IMR-90 (cell line): ENCODE measurements at regions not wholly inside any gene's neighbourhood (a gene's known extent, or its start where the extent isn't known, plus 50 kb on each side); places are given as distances from the start of the nearest gene placed in this dataset.

Experiments used
- ATAC-seq: fragments of 200-7000 bp; cut with Tn5 transposase; 2 replicates; pipeline ENCODE4 v1.9.1; 2020; ENCODE audit warnings: low read depth, mild to moderate bottlenecking, moderate library complexity
- BruUV-seq: library from RNA; stranded (reverse); fragments of 400-500 nt; replicated peaks from 2 replicates; lab custom pipeline; 2021; lab: Mats Ljungman, UMichigan
- CTCF ChIA-PET: fragments of 300-600 bp; formaldehyde crosslinking; extraction: SDS; loops from one replicate; lab custom pipeline; 2021; ENCODE audit warnings: antibody characterized with exemption; lab: Yijun Ruan, JAX
- POLR2A ChIA-PET: fragments of 300-600 bp; sonication (Branson Sonifier 250); formaldehyde crosslinking; loops from one replicate; lab custom pipeline; 2022; ENCODE audit warnings: antibody characterized with exemption; ENCODE audit not compliant: unreplicated experiment; lab: Charles Lee
- DNase-seq: peaks from one replicate; pipeline ENCODE4 v3.0.0; 2013
- H2AFZ ChIP-seq: replicated peaks from 2 replicates; pipeline ENCODE3; 2013; ENCODE audit warnings: low read length, mild to moderate bottlenecking; ENCODE audit not compliant: poor library complexity
- H2AK5ac ChIP-seq: 2 replicates; pipeline ENCODE4 v1.6.1; 2013; ENCODE audit warnings: low read depth, low read length, inconsistent platforms
- H2AK9ac ChIP-seq: replicated peaks from 2 replicates; pipeline ENCODE3; 2013; ENCODE audit warnings: mild to moderate bottlenecking, low read depth, low read length, moderate library complexity; ENCODE audit not compliant: poor library complexity
- H2BK120ac ChIP-seq: 2 replicates; pipeline ENCODE4 v1.6.1; 2013; ENCODE audit warnings: low read depth, low read length, inconsistent platforms
- H2BK15ac ChIP-seq: 3 replicates; pipeline ENCODE4 v1.6.1; 2013; ENCODE audit warnings: low read depth, low read length, inconsistent platforms
- H2BK20ac ChIP-seq: 2 replicates; pipeline ENCODE4 v1.6.1; 2013; ENCODE audit warnings: low read depth, mild to moderate bottlenecking, inconsistent platforms, low read length, moderate library complexity
- H2BK5ac ChIP-seq: 2 replicates; pipeline ENCODE4 v1.6.1; 2013; ENCODE audit warnings: mild to moderate bottlenecking, low read depth, low read length, inconsistent platforms; ENCODE audit not compliant: poor library complexity, severe bottlenecking
- H3K14ac ChIP-seq: replicated peaks from 2 replicates; pipeline ENCODE4 v1.6.1; 2013; ENCODE audit warnings: low read depth, low read length, inconsistent platforms
- H3K18ac ChIP-seq: 2 replicates; pipeline ENCODE4 v1.6.1; 2013; ENCODE audit warnings: low read depth, low read length, control low read depth
- H3K23ac ChIP-seq: 2 replicates; pipeline ENCODE4 v1.6.1; 2013; ENCODE audit warnings: low read depth, low read length, inconsistent platforms
- H3K27ac ChIP-seq: 2 replicates; pipeline ENCODE4 v1.5.1; 2013; ENCODE audit warnings: mild to moderate bottlenecking, control low read depth, low read length; ENCODE audit not compliant: insufficient read depth
- H3K27me3 ChIP-seq: 2 replicates; pipeline ENCODE4 v1.6.1; 2013; ENCODE audit warnings: low read length; ENCODE audit not compliant: control insufficient read depth, insufficient read depth
- H3K36me3 ChIP-seq: 2 replicates; pipeline ENCODE4 v1.6.1; 2013; ENCODE audit warnings: low read length, mixed read lengths; ENCODE audit not compliant: control insufficient read depth, insufficient read depth
- H3K4ac ChIP-seq: 2 replicates; pipeline ENCODE4 v1.6.1; 2013; ENCODE audit warnings: low read depth, low read length, inconsistent platforms
- H3K4me1 ChIP-seq: 2 replicates; pipeline ENCODE4 v1.6.1; 2013; ENCODE audit warnings: low read length, mixed read lengths; ENCODE audit not compliant: control insufficient read depth, insufficient read depth
- H3K4me2 ChIP-seq: 2 replicates; pipeline ENCODE4 v1.6.1; 2013; ENCODE audit warnings: low read depth, mild to moderate bottlenecking, control low read depth, low read length, moderate library complexity
- H3K4me3 ChIP-seq: 2 replicates; pipeline ENCODE4 v1.5.1; 2013; ENCODE audit warnings: low read depth, mild to moderate bottlenecking, control low read depth, low read length, moderate library complexity; ENCODE audit not compliant: insufficient read depth
- H3K56ac ChIP-seq: 2 replicates; pipeline ENCODE4 v1.6.1; 2013; ENCODE audit warnings: low read length, inconsistent platforms; ENCODE audit not compliant: insufficient read depth; ENCODE audit errors: extremely low read depth
- H3K79me1 ChIP-seq, 2 experiments: 2 replicates each; pipeline ENCODE4 v1.6.1; 2013; ENCODE audit warnings: low read length in 2 of 2, inconsistent platforms in 1 of 2, low read depth in 1 of 2
- H3K9ac ChIP-seq: 2 replicates; pipeline ENCODE4 v1.6.1; 2013; ENCODE audit warnings: low read depth, low read length, control low read depth
- H3K9me1 ChIP-seq: 2 replicates; pipeline ENCODE4 v1.6.1; 2013; ENCODE audit warnings: low read length, inconsistent platforms; ENCODE audit not compliant: insufficient read depth
- H3K9me3 ChIP-seq: 2 replicates; pipeline ENCODE4 v1.6.1; 2013; ENCODE audit warnings: low read length; ENCODE audit not compliant: control insufficient read depth, insufficient read depth
- H4K20me1 ChIP-seq: 2 replicates; pipeline ENCODE4 v1.6.1; 2013; ENCODE audit warnings: low read length, inconsistent platforms; ENCODE audit not compliant: insufficient read depth
- H4K5ac ChIP-seq: 2 replicates; pipeline ENCODE4 v1.6.1; 2013; ENCODE audit warnings: mild to moderate bottlenecking, low read depth, low read length, control low read depth
- H4K8ac ChIP-seq, 2 experiments: 2 replicates each; pipeline ENCODE4 v1.6.1; 2013; ENCODE audit warnings: low read depth in 2 of 2, low read length in 2 of 2, control low read depth in 1 of 2, inconsistent platforms in 1 of 2
- H4K91ac ChIP-seq: 2 replicates; pipeline ENCODE4 v1.6.1; 2013; ENCODE audit warnings: low read depth, low read length, inconsistent platforms; ENCODE audit not compliant: insufficient read depth
- BHLHE40 ChIP-seq: fragments of 150-350 bp; IDR thresholded peaks from 2 replicates; pipeline ENCODE4 v1.6.1; 2016; ENCODE audit warnings: mild to moderate bottlenecking, low read depth, low read length
- CEBPB ChIP-seq: IDR thresholded peaks from 2 replicates; pipeline ENCODE4 v1.6.1; 2012; ENCODE audit warnings: low read depth, low read length, improper control_type of control experiment
- CHD1 ChIP-seq: IDR thresholded peaks from 2 replicates; pipeline ENCODE4 v1.6.1; 2012; ENCODE audit warnings: low read depth, low read length, improper control_type of control experiment
- CTCF ChIP-seq: conservative IDR thresholded peaks from 2 replicates; pipeline ENCODE4 v1.5.1; 2012; ENCODE audit warnings: mild to moderate bottlenecking, low read depth, low read length, improper control_type of control experiment
- ELK1 ChIP-seq: fragments of 150-350 bp; IDR thresholded peaks from 2 replicates; pipeline ENCODE4 v1.6.1; 2016; ENCODE audit warnings: low read depth, mild to moderate bottlenecking, low read length, moderate library complexity, borderline replicate concordance
- FOS ChIP-seq: fragments of 150-350 bp; IDR thresholded peaks from 2 replicates; pipeline ENCODE4 v1.6.1; 2016; ENCODE audit warnings: low read depth, low read length
- MAFK ChIP-seq: IDR thresholded peaks from 2 replicates; pipeline ENCODE4 v1.6.1; 2012; ENCODE audit warnings: low read depth, low read length, improper control_type of control experiment
- MAZ ChIP-seq: IDR thresholded peaks from 2 replicates; pipeline ENCODE4 v1.6.1; 2012; ENCODE audit warnings: low read depth, mild to moderate bottlenecking, low read length, improper control_type of control experiment, moderate library complexity, borderline replicate concordance
- MXI1 ChIP-seq: IDR thresholded peaks from 2 replicates; pipeline ENCODE4 v1.6.1; 2012; ENCODE audit warnings: low read depth, mild to moderate bottlenecking, low read length, moderate library complexity, borderline replicate concordance
- NFE2L2 ChIP-seq: fragments of 150-350 bp; IDR thresholded peaks from 2 replicates; pipeline ENCODE4 v1.6.1; 2016; ENCODE audit warnings: low read depth, mild to moderate bottlenecking, low read length
- POLR2A ChIP-seq: IDR thresholded peaks from 2 replicates; pipeline ENCODE4 v1.6.1; 2012; ENCODE audit warnings: mild to moderate bottlenecking, low read depth, low read length
- RAD21 ChIP-seq: IDR thresholded peaks from 2 replicates; pipeline ENCODE4 v1.6.1; 2012; ENCODE audit warnings: low read length, improper control_type of control experiment
- RCOR1 ChIP-seq: IDR thresholded peaks from 2 replicates; pipeline ENCODE4 v1.6.1; 2012; ENCODE audit warnings: mild to moderate bottlenecking, low read length, improper control_type of control experiment; ENCODE audit not compliant: insufficient replicate concordance
- RFX5 ChIP-seq: IDR thresholded peaks from 2 replicates; pipeline ENCODE4 v1.8.0; 2012; ENCODE audit warnings: low read depth, mild to moderate bottlenecking, low read length, moderate library complexity
- SMC3 ChIP-seq: fragments of 150-350 bp; IDR thresholded peaks from 2 replicates; pipeline ENCODE4 v1.6.1; 2016; ENCODE audit warnings: low read depth, mild to moderate bottlenecking, antibody characterized with exemption, low read length, moderate library complexity
- USF2 ChIP-seq: fragments of 150-350 bp; IDR thresholded peaks from 2 replicates; pipeline ENCODE4 v1.6.1; 2017; ENCODE audit warnings: mild to moderate bottlenecking, antibody characterized with exemption, low read length, low read depth
- dilution Hi-C: fragments of 300-500 bp; cut with HindIII; formaldehyde crosslinking; loops from one replicate; pipeline ENCODE4 v1.14.3; 2018; ENCODE audit warnings: low sequenced_read_pairs; ENCODE audit not compliant: unreplicated experiment
- in situ Hi-C: fragments of 300-500 bp; cut with MboI; formaldehyde crosslinking; loops from 3 replicates; pipeline ENCODE4 v1.14.3; 2019; ENCODE audit warnings: low sequenced_read_pairs, inconsistent platforms, mixed read lengths
- intact Hi-C: fragments of 100-400 bp; cut with micrococcal nuclease; formaldehyde crosslinking; loops from 2 replicates; pipeline ENCODE4 v1.10.0; 2022

GRCh38 chr11:86126862-86127261 lies 58.0 kb upstream of the PICALM start:
- no peak for TF ChIP-seq CEBPB
- no peak for TF ChIP-seq MAZ
- no peak for TF ChIP-seq BHLHE40
- TF ChIP-seq SMC3 = no peak
- TF ChIP-seq POLR2A = no peak
- no peak for TF ChIP-seq FOS
- no peak for TF ChIP-seq NFE2L2
- no peak for TF ChIP-seq CTCF
- no peak for TF ChIP-seq MXI1
- TF ChIP-seq RAD21 = no peak
- TF ChIP-seq MAFK = no peak
- no peak for TF ChIP-seq ELK1
- TF ChIP-seq CHD1 = no peak
- no peak for TF ChIP-seq RCOR1
- TF ChIP-seq RFX5 = no peak
- no peak for TF ChIP-seq USF2
- H4K8ac ChIP-seq = no peak overlapping the region
- H4K91ac ChIP-seq = no peak overlapping the region
- dilution Hi-C loops = no loop called here
- H2AK5ac ChIP-seq = no peak overlapping the region
- H3K4ac ChIP-seq = 0 out of 2 replicates have a peak overlapping the region, but pooled peaks have one; percentile 15
- BruUV-seq = no TSS peak
- no peak overlapping the region for H3K9ac ChIP-seq
- H2BK15ac ChIP-seq = no peak overlapping the region
- H3K56ac ChIP-seq = no peak overlapping the region
- no peak overlapping the region for H3K4me3 ChIP-seq
- no peaks in the 10 kb centered on the region for H3K36me3 ChIP-seq
- H3K23ac ChIP-seq = no peak overlapping the region
- intact Hi-C loops = no loop called here
- H3K27me3 ChIP-seq = no peaks in the 10 kb centered on the region
- no peak for DNase-seq
- H3K4me2 ChIP-seq = no peak overlapping the region
- no peaks in the 10 kb centered on the region for H4K20me1 ChIP-seq
- CTCF ChIA-PET = no interaction called here
- H2BK20ac ChIP-seq = no peak overlapping the region
- no peak overlapping the region; the same call in 1 of the 2 replicates for H3K14ac ChIP-seq
- H2AFZ ChIP-seq = no peak overlapping the region
- peaks cover 3% of the 10 kb centered on the region; the same call in 1 of the 2 replicates for H3K9me1 ChIP-seq
- no peak overlapping the region for H4K5ac ChIP-seq
- H2BK5ac ChIP-seq = no peak overlapping the region
- H2AK9ac ChIP-seq = no peak overlapping the region
- POLR2A ChIA-PET = no interaction called here
- H3K27ac ChIP-seq = no peak overlapping the region
- no peaks in the 10 kb centered on the region for H3K79me1 ChIP-seq
- H3K9me3 ChIP-seq = no peaks in the 10 kb centered on the region
- H3K4me1 ChIP-seq = peaks cover 2% of the 10 kb centered on the region; the same call in 1 of the 2 replicates
- in situ Hi-C loops = no loop called here
- ATAC-seq = no peak
- H2BK120ac ChIP-seq = no peak overlapping the region
- no peak overlapping the region for H3K18ac ChIP-seq
